ENCODE measurements at regions not wholly inside any gene's neighbourhood (a gene's known extent, or its start where the extent isn't known, plus 50 kb on each side); places are given as distances from the start of the nearest gene placed in this dataset.

GRCh38 chr6:4485735-4486134 lies 290.5 kb upstream of the CDYL start:
- H3K4me3 ChIP-seq (ENCODE audit: low read depth, low read length): no peak overlapping the region
- TF ChIP-seq MAX (IDR thresholded peaks at IDR 0.05; ENCODE audit: low read depth, low read length) (no peak), POLR2A (IDR thresholded peaks at IDR 0.05; ENCODE audit: extremely low read depth, insufficient read length) (no peak), MYC (IDR thresholded peaks at IDR 0.05; ENCODE audit: low read depth, low read length) (no peak), CTCF (IDR thresholded peaks at IDR 0.05; ENCODE audit: low read depth, low read length) (no peak)
- no peak for DNase-seq (ENCODE audit: low read depth)

GRCh38 chr6:4482461-4482860 lies 293.7 kb upstream of the CDYL start:
- TF ChIP-seq POLR2A (IDR thresholded peaks at IDR 0.05; ENCODE audit: extremely low read depth, insufficient read length) (no peak), MYC (IDR thresholded peaks at IDR 0.05; ENCODE audit: low read depth, low read length) (no peak), CTCF (IDR thresholded peaks at IDR 0.05; ENCODE audit: low read depth, low read length) (no peak), MAX (IDR thresholded peaks at IDR 0.05; ENCODE audit: low read depth, low read length) (no peak)
- no peak overlapping the region for H3K4me3 ChIP-seq (ENCODE audit: low read depth, low read length)
- no peak for DNase-seq (ENCODE audit: low read depth)

GRCh38 chr6:4480788-4481735 lies 295.1 kb upstream of the CDYL start:
- DNase-seq (ENCODE audit: low read depth): no peak
- TF ChIP-seq CTCF (IDR thresholded peaks at IDR 0.05; ENCODE audit: low read depth, low read length): no peak
- no peak for TF ChIP-seq MAX (IDR thresholded peaks at IDR 0.05; ENCODE audit: low read depth, low read length)
- no peak for TF ChIP-seq POLR2A (IDR thresholded peaks at IDR 0.05; ENCODE audit: extremely low read depth, insufficient read length)
- no peak for TF ChIP-seq MYC (IDR thresholded peaks at IDR 0.05; ENCODE audit: low read depth, low read length)
- no peak overlapping the region for H3K4me3 ChIP-seq (ENCODE audit: low read depth, low read length)

GRCh38 chr6:4478098-4478497 lies 298.1 kb upstream of the CDYL start:
- no peak for DNase-seq (ENCODE audit: low read depth)
- no peak overlapping the region for H3K4me3 ChIP-seq (ENCODE audit: low read depth, low read length)
- TF ChIP-seq MAX (IDR thresholded peaks at IDR 0.05; ENCODE audit: low read depth, low read length): no peak
- no peak for TF ChIP-seq MYC (IDR thresholded peaks at IDR 0.05; ENCODE audit: low read depth, low read length)
- no peak for TF ChIP-seq CTCF (IDR thresholded peaks at IDR 0.05; ENCODE audit: low read depth, low read length)
- no peak for TF ChIP-seq POLR2A (IDR thresholded peaks at IDR 0.05; ENCODE audit: extremely low read depth, insufficient read length)

GRCh38 chr6:4474810-4475209 lies 301.4 kb upstream of the CDYL start:
- no peak for DNase-seq (ENCODE audit: low read depth)
- no peak overlapping the region for H3K4me3 ChIP-seq (ENCODE audit: low read depth, low read length)
- TF ChIP-seq MYC (IDR thresholded peaks at IDR 0.05; ENCODE audit: low read depth, low read length) (no peak), POLR2A (IDR thresholded peaks at IDR 0.05; ENCODE audit: extremely low read depth, insufficient read length) (no peak), MAX (IDR thresholded peaks at IDR 0.05; ENCODE audit: low read depth, low read length) (no peak), CTCF (IDR thresholded peaks at IDR 0.05; ENCODE audit: low read depth, low read length) (no peak)
